ENCODE measurements at regions not wholly inside any gene's neighbourhood (a gene's known extent, or its start where the extent isn't known, plus 50 kb on each side); places are given as distances from the start of the nearest gene placed in this dataset.

GRCh38 chrX:95076449-95076848 is 1402.4 kb downstream of the FAM133A start:
- peak in 1 of 2 experiments; percentile 30 for DNase-seq (ENCODE audit: low read depth in 1 of 2, low spot score in 1 of 2)
- no peak overlapping the region for H3K4me3 ChIP-seq
- H3K27ac ChIP-seq = no peak overlapping the region
- ChIA-PET CTCF (no interaction called here), POLR2A (no interaction called here)
- FAIRE-seq = no peak
- H3K9me3 ChIP-seq = no peaks in the 10 kb centered on the region
- 4% methylated on average over 1 of the region's 1 CpG for WGBS (ENCODE audit: missing lambda C conversion rate)
- H3K4me2 ChIP-seq = no peak overlapping the region
- no peak for ATAC-seq
- H3K4me1 ChIP-seq = no peaks in the 10 kb centered on the region
- TF ChIP-seq ZNF302 (CRISPR knock-in tag; IDR thresholded peaks at IDR 0.05) (no peak), GATA3 (IDR thresholded peaks at IDR 0.05; ENCODE audit: borderline replicate concordance) (no peak), RCOR1 (IDR thresholded peaks at IDR 0.05; ENCODE audit: low read depth, low read length) (no peak), KDM5A (IDR thresholded peaks at IDR 0.05) (no peak), RAD21 (conservative IDR thresholded peaks at IDR 0.05 in 1 of 2, IDR thresholded peaks at IDR 0.05 in 1 of 2) (peak in 1 of 2 experiments; percentile 43; a peak in 2 of 5 replicates), TFCP2L1 (CRISPR knock-in tag; IDR thresholded peaks at IDR 0.05) (no peak), MAZ (IDR thresholded peaks at IDR 0.05; ENCODE audit: borderline replicate concordance, low read depth, low read length) (no peak), CTCF (IDR thresholded peaks at IDR 0.05) (peak; percentile 24; the same call in 2 of the 3 replicates), NPAS2 (CRISPR knock-in tag; IDR thresholded peaks at IDR 0.05; ENCODE audit: borderline replicate concordance) (no peak), CEBPB (IDR thresholded peaks at IDR 0.05) (no peak), ZC3H11A (IDR thresholded peaks at IDR 0.05) (no peak), CBX8 (IDR thresholded peaks at IDR 0.05) (no peak), RNF2 (IDR thresholded peaks at IDR 0.05; ENCODE audit: borderline replicate concordance, low read depth) (no peak), MAX (IDR thresholded peaks at IDR 0.05) (no peak)
- TF ChIP-seq, protein P1, sequence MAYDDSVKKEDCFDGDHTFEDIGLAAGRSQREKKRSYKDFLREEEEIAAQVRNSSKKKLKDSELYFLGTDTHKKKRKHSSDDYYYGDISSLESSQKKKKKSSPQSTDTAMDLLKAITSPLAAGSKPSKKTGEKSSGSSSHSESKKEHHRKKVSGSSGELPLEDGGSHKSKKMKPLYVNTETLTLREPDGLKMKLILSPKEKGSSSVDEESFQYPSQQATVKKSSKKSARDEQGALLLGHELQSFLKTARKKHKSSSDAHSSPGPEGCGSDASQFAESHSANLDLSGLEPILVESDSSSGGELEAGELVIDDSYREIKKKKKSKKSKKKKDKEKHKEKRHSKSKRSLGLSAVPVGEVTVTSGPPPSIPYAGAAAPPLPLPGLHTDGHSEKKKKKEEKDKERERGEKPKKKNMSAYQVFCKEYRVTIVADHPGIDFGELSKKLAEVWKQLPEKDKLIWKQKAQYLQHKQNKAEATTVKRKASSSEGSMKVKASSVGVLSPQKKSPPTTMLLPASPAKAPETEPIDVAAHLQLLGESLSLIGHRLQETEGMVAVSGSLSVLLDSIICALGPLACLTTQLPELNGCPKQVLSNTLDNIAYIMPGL (CRISPR knock-in tag; IDR thresholded peaks at IDR 0.05; ENCODE audit: borderline replicate concordance) = no peak
- TF ChIP-seq, protein P2, sequence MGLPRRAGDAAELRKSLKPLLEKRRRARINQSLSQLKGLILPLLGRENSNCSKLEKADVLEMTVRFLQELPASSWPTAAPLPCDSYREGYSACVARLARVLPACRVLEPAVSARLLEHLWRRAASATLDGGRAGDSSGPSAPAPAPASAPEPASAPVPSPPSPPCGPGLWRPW (IDR thresholded peaks at IDR 0.05) = no peak

DNA sequence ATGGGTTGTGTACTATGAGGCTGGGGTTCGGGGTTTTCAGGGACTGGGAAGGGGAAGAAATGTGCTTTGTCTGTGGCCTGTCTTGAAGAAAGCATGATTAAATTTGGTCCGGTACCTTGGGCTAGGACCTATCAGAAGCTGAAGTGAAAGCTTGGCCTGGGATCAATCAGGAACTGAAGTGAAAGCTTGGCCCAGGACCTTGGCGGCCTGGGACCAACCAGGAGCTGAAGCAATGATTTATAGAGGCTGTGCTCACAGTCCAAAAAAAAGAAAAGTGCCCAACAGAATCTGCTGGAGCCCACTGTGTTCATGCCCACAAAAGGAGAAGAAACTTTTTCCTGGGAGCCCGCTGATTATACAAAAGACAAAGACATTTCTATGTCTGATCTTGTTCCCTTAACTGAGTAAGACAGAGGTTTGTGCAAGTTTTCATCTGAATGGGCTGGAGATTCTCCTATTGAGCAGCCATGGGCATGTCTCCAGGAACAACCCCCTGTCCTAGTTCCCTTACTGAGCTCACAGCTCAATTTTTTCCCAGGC is 1427.9 kb downstream of the FAM133A start:
- 25% methylated on average over 4 of the region's 4 CpGs for WGBS (ENCODE audit: missing lambda C conversion rate)
- Histone ChIP-seq H3K9me3 (no peaks in the 10 kb centered on the region), H3K4me1 (no peaks in the 10 kb centered on the region), H3K4me2 (no peak overlapping the region), H3K4me3 (no peak overlapping the region), H3K27ac (no peak overlapping the region)
- no peak for ATAC-seq
- DNase-seq (ENCODE audit: low read depth in 1 of 2, low spot score in 1 of 2) = no peak
- ChIA-PET POLR2A (no interaction called here), CTCF (no interaction called here)
- FAIRE-seq = no peak
- TF ChIP-seq NR3C1 (IDR thresholded peaks at IDR 0.05) (no peak), MAFK (IDR thresholded peaks at IDR 0.05; ENCODE audit: partially characterized antibody) (no peak), SMC3 (IDR thresholded peaks at IDR 0.05) (no peak), ZNF302 (CRISPR knock-in tag; IDR thresholded peaks at IDR 0.05) (no peak), CEBPB (IDR thresholded peaks at IDR 0.05) (no peak), MAZ (IDR thresholded peaks at IDR 0.05; ENCODE audit: borderline replicate concordance, low read depth, low read length) (no peak), KDM1A (IDR thresholded peaks at IDR 0.05; ENCODE audit: low read depth) (no peak), JUN (IDR thresholded peaks at IDR 0.05) (no peak), RFX5 (IDR thresholded peaks at IDR 0.05) (no peak), CTCF (IDR thresholded peaks at IDR 0.05) (no peak)
- TF ChIP-seq, protein P3, sequence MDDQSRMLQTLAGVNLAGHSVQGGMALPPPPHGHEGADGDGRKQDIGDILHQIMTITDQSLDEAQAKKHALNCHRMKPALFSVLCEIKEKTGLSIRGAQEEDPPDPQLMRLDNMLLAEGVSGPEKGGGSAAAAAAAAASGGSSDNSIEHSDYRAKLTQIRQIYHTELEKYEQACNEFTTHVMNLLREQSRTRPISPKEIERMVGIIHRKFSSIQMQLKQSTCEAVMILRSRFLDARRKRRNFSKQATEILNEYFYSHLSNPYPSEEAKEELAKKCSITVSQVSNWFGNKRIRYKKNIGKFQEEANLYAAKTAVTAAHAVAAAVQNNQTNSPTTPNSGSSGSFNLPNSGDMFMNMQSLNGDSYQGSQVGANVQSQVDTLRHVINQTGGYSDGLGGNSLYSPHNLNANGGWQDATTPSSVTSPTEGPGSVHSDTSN (IDR thresholded peaks at IDR 0.05) = no peak

All from A549 (cell line).